Cardiac muscle cell (in vitro differentiated cells and primary cell): ENCODE measurements at regions not wholly inside any gene's neighbourhood (a gene's known extent, or its start where the extent isn't known, plus 50 kb on each side); places are given as distances from the start of the nearest gene placed in this dataset.

Experiments
- DNase-seq, 2 donors: peaks; one replicate each; pipeline versions ENCODE4 v3.0.0 to v3.0.0-alpha.2; 2010 to 2017; ENCODE audit warnings: low read depth in 1 of 2, low spot score in 1 of 2
- H3K27ac ChIP-seq: fragments of 200-600 bp; sonication (generic); 2 replicates; pipeline ENCODE4 v1.5.1; 2016
- H3K27me3 ChIP-seq: fragments of 200-600 bp; sonication (generic); 2 replicates; pipeline ENCODE4 v1.6.0; 2016; ENCODE audit warnings: control low read depth
- H3K36me3 ChIP-seq: fragments of 200-600 bp; sonication (generic); 2 replicates; pipeline ENCODE4 v1.5.1; 2016; ENCODE audit warnings: control low read depth
- H3K4me1 ChIP-seq: fragments of 200-600 bp; sonication (generic); 2 replicates; pipeline ENCODE4 v1.8.1; 2017; ENCODE audit warnings: low read depth, mild to moderate bottlenecking, mixed run types
- H3K4me3 ChIP-seq: fragments of 200-600 bp; sonication (generic); 2 replicates; pipeline ENCODE4 v1.5.1; 2016; ENCODE audit warnings: mild to moderate bottlenecking
- H3K9me3 ChIP-seq: fragments of 200-600 bp; sonication (generic); 2 replicates; pipeline ENCODE4 v1.5.1; 2017; ENCODE audit warnings: low read depth, mild to moderate bottlenecking, control low read depth
- CTCF ChIP-seq: IDR thresholded peaks from 2 replicates; pipeline ENCODE4 v1.5.1; 2012; ENCODE audit warnings: low read depth, mild to moderate bottlenecking, low read length

- no peak overlapping the region for H3K4me3 ChIP-seq
- DNase-seq = no peak
- H3K27ac ChIP-seq = no peak overlapping the region
- no peaks in the 10 kb centered on the region for H3K27me3 ChIP-seq
- no peak for TF ChIP-seq CTCF
- peaks cover 15% of the 10 kb centered on the region for H3K4me1 ChIP-seq
- no peaks in the 10 kb centered on the region for H3K36me3 ChIP-seq
- no peaks in the 10 kb centered on the region for H3K9me3 ChIP-seq
Observed at GRCh38 chr6:140541288-140541687, 1166.8 kb upstream of the CITED2 start.

DNA sequence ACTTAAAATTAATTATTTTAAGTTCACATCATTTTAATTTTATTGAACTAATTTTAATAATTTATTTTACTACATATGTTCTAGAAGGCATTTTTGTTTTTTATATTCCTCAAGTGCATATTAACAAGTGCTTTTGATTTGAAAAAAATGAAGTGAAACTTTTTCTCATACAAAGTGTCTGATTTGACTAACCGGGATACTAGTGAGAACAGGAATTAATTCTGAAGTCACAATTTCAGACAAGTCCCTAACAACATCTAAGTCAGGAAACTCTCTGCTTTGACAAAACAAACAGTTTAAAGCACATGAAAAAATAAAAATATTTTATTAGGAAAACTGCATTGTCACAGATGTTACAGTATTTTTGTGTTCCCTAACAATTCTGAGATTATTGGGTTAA, 1166.3 kb upstream of the CITED2 start:
- H3K27ac ChIP-seq = no peak overlapping the region
- no peaks in the 10 kb centered on the region for H3K36me3 ChIP-seq
- H3K4me1 ChIP-seq = peaks cover 15% of the 10 kb centered on the region
- no peaks in the 10 kb centered on the region for H3K9me3 ChIP-seq
- no peak overlapping the region for H3K4me3 ChIP-seq
- DNase-seq = no peak
- H3K27me3 ChIP-seq = no peaks in the 10 kb centered on the region
- no peak for TF ChIP-seq CTCF

DNA sequence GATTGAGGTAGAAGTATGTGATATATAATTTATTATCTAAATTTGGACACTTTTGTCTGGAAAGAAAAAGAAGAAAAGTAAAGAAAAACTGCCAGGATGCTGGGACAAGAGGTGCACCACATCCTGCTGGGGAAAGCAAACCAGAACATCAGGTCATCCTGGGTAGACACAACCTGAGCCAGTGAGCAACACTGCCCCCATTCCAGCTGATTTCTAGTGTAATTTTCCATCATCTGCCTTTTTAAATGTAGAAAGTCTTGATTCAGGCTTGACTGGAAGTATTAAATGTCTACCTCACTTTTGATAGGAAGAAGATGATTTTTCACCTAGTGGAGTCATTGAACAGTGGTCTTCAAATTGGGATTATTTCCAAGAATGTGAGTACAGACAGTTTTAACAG, 1164.5 kb upstream of the CITED2 start:
- H3K27ac ChIP-seq = peak overlapping the region; percentile 86
- H3K4me3 ChIP-seq = no peak overlapping the region
- no peak for TF ChIP-seq CTCF
- H3K4me1 ChIP-seq = peaks cover 15% of the 10 kb centered on the region
- H3K9me3 ChIP-seq = no peaks in the 10 kb centered on the region
- no peaks in the 10 kb centered on the region for H3K27me3 ChIP-seq
- H3K36me3 ChIP-seq = no peaks in the 10 kb centered on the region
- peak in 1 of 2 donors; percentile 4 for DNase-seq

- Histone ChIP-seq H3K36me3 (no peaks in the 10 kb centered on the region), H3K4me3 (no peak overlapping the region), H3K4me1 (peaks cover 15% of the 10 kb centered on the region), H3K9me3 (no peaks in the 10 kb centered on the region), H3K27ac (peak overlapping the region; percentile 86), H3K27me3 (no peaks in the 10 kb centered on the region)
- DNase-seq = peak; percentile 71 to 96
- no peak for TF ChIP-seq CTCF
Observed at GRCh38 chr6:140537834-140538705, 1163.6 kb upstream of the CITED2 start.

DNA sequence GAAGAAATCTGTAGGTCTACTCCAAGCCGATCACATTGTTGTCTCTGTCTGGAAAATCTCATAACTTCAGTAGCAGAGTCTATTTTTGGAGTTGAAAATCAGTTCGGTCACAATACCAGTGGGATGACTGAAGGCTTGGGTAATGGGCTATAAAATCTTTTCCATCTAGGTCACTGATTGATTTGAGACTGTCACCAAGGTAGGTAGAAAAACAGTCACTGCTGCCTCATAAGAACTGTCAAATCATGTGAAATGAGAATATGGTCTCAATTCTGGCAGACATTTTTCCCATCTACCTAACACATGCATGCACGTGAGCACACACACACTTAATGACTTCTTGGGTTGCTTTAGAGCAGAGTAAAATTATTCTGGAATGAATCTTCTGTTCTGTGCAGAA, 1162.8 kb upstream of the CITED2 start:
- no peak for TF ChIP-seq CTCF
- Histone ChIP-seq H3K9me3 (no peaks in the 10 kb centered on the region), H3K4me3 (no peak overlapping the region), H3K36me3 (no peaks in the 10 kb centered on the region), H3K27ac (peak overlapping the region; percentile 86), H3K27me3 (no peaks in the 10 kb centered on the region), H3K4me1 (peaks cover 15% of the 10 kb centered on the region)
- DNase-seq = no peak
